AG04449 (cell line): ENCODE measurements at regions not wholly inside any gene's neighbourhood (a gene's known extent, or its start where the extent isn't known, plus 50 kb on each side); places are given as distances from the start of the nearest gene placed in this dataset.

ENCODE experiments used
- CTCF ChIA-PET: fragments of 350-600 bp; formaldehyde crosslinking; extraction: SDS; loops from one replicate; lab custom pipeline; 2021; ENCODE audit warnings: antibody characterized with exemption; lab: Yijun Ruan, JAX
- POLR2A ChIA-PET: fragments of 400-600, 350-600 bp; formaldehyde crosslinking; extraction: SDS; loops from one replicate; lab custom pipeline; 2020; ENCODE audit warnings: antibody characterized with exemption, inconsistent platforms; lab: Yijun Ruan, JAX
- DNase-seq: peaks from one replicate; pipeline ENCODE4 v3.0.0-alpha.2; 2010; ENCODE audit warnings: low read depth, low spot score
- H3K4me3 ChIP-seq: 2 replicates; pipeline ENCODE4 v1.5.1; 2011; ENCODE audit warnings: low read depth, mild to moderate bottlenecking, control low read depth, low read length
- TF ChIP-seq, protein P1 (sequence below): IDR thresholded peaks from one replicate; pipeline ENCODE4 v1.5.1; 2011; ENCODE audit warnings: mild to moderate bottlenecking, moderate library complexity, low read length, control low read depth, inconsistent platforms; ENCODE audit not compliant: insufficient read depth; ENCODE audit errors: missing control alignments

DNA sequence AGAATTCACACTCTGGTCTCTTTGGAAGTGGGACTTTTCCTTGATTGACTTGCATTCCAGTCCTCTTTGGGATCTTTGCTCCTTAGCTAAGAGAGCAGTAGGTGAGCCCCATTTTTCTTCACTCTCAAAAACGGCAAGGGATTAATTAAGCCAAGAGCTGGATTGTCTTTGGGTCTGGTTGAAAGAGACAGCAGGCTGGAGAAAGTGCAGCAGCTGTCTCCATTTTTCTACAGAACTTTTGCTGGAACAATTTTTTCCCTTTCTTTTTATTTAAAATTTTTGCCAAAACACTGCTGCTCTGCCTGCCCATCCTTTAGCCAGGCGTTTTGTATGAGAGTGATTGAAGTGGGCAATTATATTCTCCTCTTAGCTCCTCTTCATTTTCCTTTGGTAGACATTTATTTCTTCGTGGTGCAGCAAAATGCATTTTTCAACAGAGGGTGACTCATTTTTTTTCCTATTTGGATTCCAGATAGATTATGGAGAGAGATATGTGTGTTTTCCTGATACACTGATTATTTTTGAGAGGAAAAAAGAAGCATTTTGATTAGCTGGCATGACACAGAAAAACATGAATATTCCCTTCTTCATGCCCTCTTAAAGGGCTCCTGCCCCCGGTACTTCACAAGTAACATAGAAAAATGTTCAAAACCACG is 371.2 kb upstream of the NBEA start:
- ChIA-PET POLR2A (no interaction called here), CTCF (no interaction called here)
- TF ChIP-seq, protein P1, sequence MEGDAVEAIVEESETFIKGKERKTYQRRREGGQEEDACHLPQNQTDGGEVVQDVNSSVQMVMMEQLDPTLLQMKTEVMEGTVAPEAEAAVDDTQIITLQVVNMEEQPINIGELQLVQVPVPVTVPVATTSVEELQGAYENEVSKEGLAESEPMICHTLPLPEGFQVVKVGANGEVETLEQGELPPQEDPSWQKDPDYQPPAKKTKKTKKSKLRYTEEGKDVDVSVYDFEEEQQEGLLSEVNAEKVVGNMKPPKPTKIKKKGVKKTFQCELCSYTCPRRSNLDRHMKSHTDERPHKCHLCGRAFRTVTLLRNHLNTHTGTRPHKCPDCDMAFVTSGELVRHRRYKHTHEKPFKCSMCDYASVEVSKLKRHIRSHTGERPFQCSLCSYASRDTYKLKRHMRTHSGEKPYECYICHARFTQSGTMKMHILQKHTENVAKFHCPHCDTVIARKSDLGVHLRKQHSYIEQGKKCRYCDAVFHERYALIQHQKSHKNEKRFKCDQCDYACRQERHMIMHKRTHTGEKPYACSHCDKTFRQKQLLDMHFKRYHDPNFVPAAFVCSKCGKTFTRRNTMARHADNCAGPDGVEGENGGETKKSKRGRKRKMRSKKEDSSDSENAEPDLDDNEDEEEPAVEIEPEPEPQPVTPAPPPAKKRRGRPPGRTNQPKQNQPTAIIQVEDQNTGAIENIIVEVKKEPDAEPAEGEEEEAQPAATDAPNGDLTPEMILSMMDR = no peak
- no peak overlapping the region for H3K4me3 ChIP-seq
- no peak for DNase-seq

DNA sequence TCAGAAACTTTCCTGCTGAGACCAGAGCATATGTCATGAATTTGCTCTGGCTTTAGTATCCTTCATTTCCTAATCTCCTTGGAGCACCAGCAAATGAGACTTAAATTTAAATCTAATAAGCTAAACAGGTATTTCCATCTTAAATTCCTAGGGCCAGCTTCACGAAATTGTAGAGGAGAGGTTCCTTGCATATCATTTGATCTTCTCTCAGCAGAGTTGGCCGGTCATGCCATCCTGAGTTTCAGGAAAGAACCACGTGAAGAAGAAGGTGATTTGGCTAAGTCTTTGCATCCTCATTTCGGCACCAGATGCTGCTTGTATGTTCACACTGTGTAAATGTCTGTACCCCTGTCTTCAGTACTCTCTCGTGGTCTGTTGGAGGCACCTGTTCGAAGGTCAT is 370.4 kb upstream of the NBEA start:
- DNase-seq = no peak
- no peak overlapping the region for H3K4me3 ChIP-seq
- ChIA-PET POLR2A (no interaction called here), CTCF (no interaction called here)
- TF ChIP-seq, protein P1 = no peak

DNA sequence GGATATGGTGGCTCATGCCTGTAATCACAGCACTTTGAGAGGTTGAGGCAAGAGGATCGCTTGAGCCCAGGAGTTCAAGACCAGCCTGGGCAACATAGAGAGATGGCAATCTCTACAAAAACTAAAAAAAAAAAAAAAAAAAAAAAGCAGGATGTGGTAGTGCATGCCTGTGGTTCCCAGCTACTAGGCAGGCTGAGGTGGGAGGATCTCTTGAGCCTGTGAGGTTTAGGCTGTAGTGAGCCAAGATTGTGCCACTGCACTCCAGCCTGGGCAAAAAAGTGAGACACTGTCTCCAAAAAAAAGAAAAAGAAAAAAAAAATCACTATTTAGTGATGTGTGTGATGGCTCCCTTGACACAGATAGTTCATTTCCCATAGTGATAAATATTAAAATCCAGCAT is 365.0 kb upstream of the NBEA start:
- CTCF ChIA-PET = no interaction called here
- TF ChIP-seq, protein P1 = no peak
- DNase-seq = no peak

DNA sequence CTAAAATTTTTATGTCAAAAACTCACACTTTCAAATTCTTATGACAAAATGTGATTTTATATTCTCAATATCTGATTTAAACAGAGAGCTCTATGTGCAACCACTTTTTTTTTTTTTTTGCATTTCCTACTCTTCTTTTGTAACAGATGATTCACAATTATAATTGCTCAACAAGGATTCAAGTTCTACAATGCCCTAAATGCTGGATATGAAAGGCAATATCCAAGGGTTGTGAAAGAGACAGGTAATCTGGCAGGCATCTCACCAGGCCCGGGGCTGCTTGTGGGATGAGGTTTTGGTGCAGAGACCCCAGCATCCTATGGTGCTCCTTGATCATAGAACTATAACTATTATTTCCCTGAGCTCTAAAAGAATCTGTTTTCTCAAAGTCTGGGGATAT is 363.6 kb upstream of the NBEA start:
- TF ChIP-seq, protein P1 = no peak
- H3K4me3 ChIP-seq = no peak overlapping the region
- no peak for DNase-seq
- ChIA-PET POLR2A (no interaction called here), CTCF (no interaction called here)

More for the DNA sequence above, 365.0 kb upstream of the NBEA start:
- POLR2A ChIA-PET = no interaction called here
- H3K4me3 ChIP-seq = no peak overlapping the region

DNA sequence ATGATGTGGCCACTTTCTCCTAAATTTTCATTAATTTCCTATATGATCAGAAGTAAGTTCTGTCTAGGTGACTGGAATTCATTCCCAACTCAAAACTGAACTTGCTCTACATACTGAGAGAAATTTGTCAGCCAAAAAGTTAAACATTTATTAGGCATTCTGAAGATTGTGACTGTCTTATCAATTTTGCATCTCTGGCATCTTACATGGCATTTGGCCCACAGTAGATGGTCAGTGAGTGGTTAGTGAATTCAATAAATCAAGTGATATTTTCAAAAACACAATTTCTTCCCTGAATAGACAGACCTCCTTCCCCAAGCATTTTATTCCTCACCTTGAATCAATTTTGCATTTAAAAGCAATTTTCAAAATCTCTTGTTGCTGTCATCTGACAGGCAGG is 363.2 kb upstream of the NBEA start:
- no peak overlapping the region for H3K4me3 ChIP-seq
- TF ChIP-seq, protein P1 = no peak
- no peak for DNase-seq
- ChIA-PET CTCF (no interaction called here), POLR2A (no interaction called here)

DNA sequence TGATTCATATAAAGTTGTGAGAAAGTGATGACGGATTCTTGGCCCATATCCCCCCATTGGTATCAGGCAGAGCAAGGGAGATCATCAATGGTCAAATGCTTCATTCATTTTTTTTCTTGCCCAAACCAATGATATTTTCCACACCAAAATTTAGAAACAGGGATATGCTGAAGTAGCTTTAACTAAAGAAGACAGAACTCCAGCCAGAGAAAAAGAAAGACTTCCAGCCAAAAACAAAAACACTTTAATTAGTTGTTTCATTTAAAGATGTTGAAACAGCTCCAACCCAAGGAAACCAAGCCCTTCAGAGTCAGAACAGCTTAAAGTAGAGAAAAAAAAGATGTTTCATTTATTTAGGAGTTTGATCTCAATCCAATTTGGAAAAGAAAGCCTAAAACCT is 358.9 kb upstream of the NBEA start:
- TF ChIP-seq, protein P1 = no peak
- ChIA-PET CTCF (no interaction called here), POLR2A (no interaction called here)
- DNase-seq = no peak
- H3K4me3 ChIP-seq = no peak overlapping the region
